ENCODE measurements at regions not wholly inside any gene's neighbourhood (a gene's known extent, or its start where the extent isn't known, plus 50 kb on each side); places are given as distances from the start of the nearest gene placed in this dataset.

DNA sequence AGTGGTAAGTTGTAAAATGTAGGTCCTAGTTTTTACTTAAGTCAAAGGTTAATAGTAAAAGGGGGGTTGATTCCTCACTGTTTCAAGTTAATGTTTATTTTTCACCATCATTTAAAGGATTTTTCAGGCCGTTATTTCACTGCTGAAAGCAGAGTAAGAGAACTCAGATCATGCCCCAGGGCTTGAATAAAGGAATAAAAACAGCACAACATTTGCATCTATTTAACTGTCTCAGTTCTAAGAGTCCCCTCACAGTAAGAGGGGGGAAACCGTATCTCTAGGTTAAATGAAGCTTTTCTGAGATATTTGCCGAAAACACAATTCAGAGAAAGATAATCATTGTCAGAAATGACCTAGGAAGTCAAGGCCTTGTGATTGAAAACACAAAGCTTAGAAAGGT lies 138.2 kb upstream of the KCTD1 start:
- H3K4me1 Mint-ChIP-seq = no peaks in the 10 kb centered on the region
- H3K36me3 Mint-ChIP-seq = no peaks in the 10 kb centered on the region
- no peaks in the 10 kb centered on the region for H3K9me3 ChIP-seq (ENCODE audit: low read length)
- H3K9me3 Mint-ChIP-seq = no peaks in the 10 kb centered on the region
- no peaks in the 10 kb centered on the region for H3K27me3 ChIP-seq (ENCODE audit: insufficient read depth, low read length, poor library complexity, severe bottlenecking)
- no peak for DNase-seq
- H3K4me3 ChIP-seq (ENCODE audit: low read length) = no peak overlapping the region
- H3K4me3 Mint-ChIP-seq = no peak overlapping the region
- no peak overlapping the region for H3K27ac ChIP-seq (ENCODE audit: low read depth, low read length)
- no peak overlapping the region for H3K27ac Mint-ChIP-seq
- H3K27me3 Mint-ChIP-seq = no peaks in the 10 kb centered on the region
- H3K4me1 ChIP-seq (ENCODE audit: insufficient read depth, low read length) = no peaks in the 10 kb centered on the region
- ChIA-PET POLR2A (no interaction called here), CTCF (no interaction called here)
- H3K36me3 ChIP-seq (ENCODE audit: insufficient read depth, low read length) = no peaks in the 10 kb centered on the region

DNA sequence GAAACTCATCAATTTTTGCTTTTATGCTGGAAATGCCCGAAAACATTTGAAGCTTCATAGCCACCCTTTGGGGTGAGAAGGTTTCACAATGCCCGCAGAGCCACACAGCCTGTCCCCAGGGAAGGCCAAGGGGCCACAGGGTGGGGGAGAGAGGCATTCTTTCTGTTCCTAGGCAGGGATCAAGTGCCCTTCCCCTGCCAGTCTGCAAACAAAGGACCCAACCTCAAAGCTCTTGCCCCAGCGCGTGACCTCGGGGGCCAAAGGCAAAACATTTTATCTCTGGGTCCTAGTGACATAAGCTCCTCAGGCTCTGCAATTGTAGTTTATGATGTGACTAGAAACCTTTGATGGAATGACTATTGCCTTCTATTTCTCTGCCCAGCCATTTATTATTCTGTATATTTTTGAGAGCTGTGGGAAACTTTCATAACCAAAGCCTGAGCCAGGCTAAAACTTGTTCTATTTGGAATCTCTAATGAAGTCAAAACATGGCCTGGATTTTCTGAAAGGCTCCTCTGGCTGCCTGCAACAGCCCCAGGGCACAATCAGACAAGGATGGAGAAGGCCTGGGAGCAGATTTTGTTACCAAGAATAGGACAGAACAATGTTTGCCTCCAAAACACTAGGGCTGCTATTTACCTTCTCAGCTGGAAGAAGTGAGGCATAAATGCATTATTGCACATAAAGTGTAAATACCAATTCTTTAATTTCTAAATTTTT lies 137.2 kb upstream of the KCTD1 start:
- no peaks in the 10 kb centered on the region for H3K4me1 ChIP-seq (ENCODE audit: insufficient read depth, low read length)
- H3K27me3 ChIP-seq (ENCODE audit: insufficient read depth, low read length, poor library complexity, severe bottlenecking) = no peaks in the 10 kb centered on the region
- no peaks in the 10 kb centered on the region for H3K27me3 Mint-ChIP-seq
- no peaks in the 10 kb centered on the region for H3K36me3 ChIP-seq (ENCODE audit: insufficient read depth, low read length)
- no peaks in the 10 kb centered on the region for H3K4me1 Mint-ChIP-seq
- H3K4me3 Mint-ChIP-seq = no peak overlapping the region
- H3K9me3 ChIP-seq (ENCODE audit: low read length) = no peaks in the 10 kb centered on the region
- H3K27ac Mint-ChIP-seq = no peak overlapping the region
- no peaks in the 10 kb centered on the region for H3K36me3 Mint-ChIP-seq
- no peaks in the 10 kb centered on the region for H3K9me3 Mint-ChIP-seq
- H3K4me3 ChIP-seq (ENCODE audit: low read length) = no peak overlapping the region
- ChIA-PET CTCF (no interaction called here), POLR2A (no interaction called here)
- H3K27ac ChIP-seq (ENCODE audit: low read depth, low read length) = no peak overlapping the region
- no peak for DNase-seq

- Histone ChIP-seq H3K36me3 (ENCODE audit: insufficient read depth, low read length) (no peaks in the 10 kb centered on the region), H3K27ac (ENCODE audit: low read depth, low read length) (no peak overlapping the region), H3K4me1 (ENCODE audit: insufficient read depth, low read length) (no peaks in the 10 kb centered on the region), H3K27me3 (ENCODE audit: insufficient read depth, low read length, poor library complexity, severe bottlenecking) (no peaks in the 10 kb centered on the region), H3K4me3 (ENCODE audit: low read length) (no peak overlapping the region), H3K9me3 (ENCODE audit: low read length) (no peaks in the 10 kb centered on the region)
- CTCF ChIA-PET = no interaction called here
- Mint-ChIP-seq H3K4me3 (no peak overlapping the region), H3K4me1 (no peaks in the 10 kb centered on the region), H3K27me3 (peaks cover 0 to 5% of the 10 kb centered on the region in 2 donors), H3K36me3 (no peaks in the 10 kb centered on the region), H3K9me3 (peaks cover 0 to 13% (median 0%) of the 10 kb centered on the region in 5 donors), H3K27ac (no peak overlapping the region)
- POLR2A ChIA-PET = no interaction called here
- DNase-seq = no peak
Observed at GRCh38 chr18:26677957-26678356, 129.6 kb upstream of the KCTD1 start.

DNA sequence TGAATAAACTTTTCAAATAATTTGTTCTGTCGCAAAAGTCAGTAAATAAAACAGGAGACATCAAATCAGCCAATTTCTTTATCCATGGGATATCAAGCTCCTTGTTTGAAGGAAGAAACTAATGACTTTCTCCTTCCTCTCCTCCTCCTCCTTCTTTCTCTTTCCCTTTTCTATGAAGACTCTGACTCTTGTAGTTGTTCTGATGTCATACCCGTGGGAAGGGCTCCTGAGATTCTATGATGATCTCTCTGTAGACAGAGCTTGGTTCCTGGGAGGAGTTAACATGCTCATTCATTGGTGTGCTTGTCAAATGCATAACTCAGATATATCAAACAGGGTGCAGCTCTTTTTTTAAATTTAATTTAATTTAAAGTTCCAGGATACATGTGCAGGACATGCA lies 118.7 kb upstream of the KCTD1 start:
- H3K4me1 ChIP-seq (ENCODE audit: insufficient read depth, low read length) = no peaks in the 10 kb centered on the region
- H3K27ac ChIP-seq (ENCODE audit: low read depth, low read length) = no peak overlapping the region
- POLR2A ChIA-PET = no interaction called here
- Mint-ChIP-seq H3K4me3 (no peak overlapping the region), H3K9me3 (peaks cover 0 to 4% (median 0%) of the 10 kb centered on the region in 5 donors), H3K4me1 (no peaks in the 10 kb centered on the region), H3K27me3 (peaks cover 0 to 4% of the 10 kb centered on the region in 2 donors), H3K36me3 (no peaks in the 10 kb centered on the region), H3K27ac (no peak overlapping the region)
- CTCF ChIA-PET = no interaction called here
- H3K9me3 ChIP-seq (ENCODE audit: low read length) = no peaks in the 10 kb centered on the region
- H3K4me3 ChIP-seq (ENCODE audit: low read length) = no peak overlapping the region
- no peaks in the 10 kb centered on the region for H3K36me3 ChIP-seq (ENCODE audit: insufficient read depth, low read length)
- H3K27me3 ChIP-seq (ENCODE audit: insufficient read depth, low read length, poor library complexity, severe bottlenecking) = no peaks in the 10 kb centered on the region
- no peak for DNase-seq

GRCh38 chr18:26662996-26663395 lies 114.6 kb upstream of the KCTD1 start:
- H3K4me1 Mint-ChIP-seq = no peaks in the 10 kb centered on the region
- H3K27ac ChIP-seq (ENCODE audit: low read depth, low read length) = no peak overlapping the region
- H3K9me3 Mint-ChIP-seq = peaks cover 0 to 4% (median 0%) of the 10 kb centered on the region in 5 donors
- no peak for DNase-seq
- H3K4me3 ChIP-seq (ENCODE audit: low read length) = no peak overlapping the region
- no peaks in the 10 kb centered on the region for H3K4me1 ChIP-seq (ENCODE audit: insufficient read depth, low read length)
- H3K27me3 ChIP-seq (ENCODE audit: insufficient read depth, low read length, poor library complexity, severe bottlenecking) = peaks cover 3% of the 10 kb centered on the region
- no peaks in the 10 kb centered on the region for H3K36me3 ChIP-seq (ENCODE audit: insufficient read depth, low read length)
- peaks cover 10 to 29% of the 10 kb centered on the region in 2 donors for H3K27me3 Mint-ChIP-seq
- H3K9me3 ChIP-seq (ENCODE audit: low read length) = no peaks in the 10 kb centered on the region
- H3K4me3 Mint-ChIP-seq = no peak overlapping the region
- ChIA-PET POLR2A (no interaction called here), CTCF (no interaction called here)
- peaks cover 0 to 2% (median 0%) of the 10 kb centered on the region in 3 donors for H3K36me3 Mint-ChIP-seq
- no peak overlapping the region for H3K27ac Mint-ChIP-seq

DNA sequence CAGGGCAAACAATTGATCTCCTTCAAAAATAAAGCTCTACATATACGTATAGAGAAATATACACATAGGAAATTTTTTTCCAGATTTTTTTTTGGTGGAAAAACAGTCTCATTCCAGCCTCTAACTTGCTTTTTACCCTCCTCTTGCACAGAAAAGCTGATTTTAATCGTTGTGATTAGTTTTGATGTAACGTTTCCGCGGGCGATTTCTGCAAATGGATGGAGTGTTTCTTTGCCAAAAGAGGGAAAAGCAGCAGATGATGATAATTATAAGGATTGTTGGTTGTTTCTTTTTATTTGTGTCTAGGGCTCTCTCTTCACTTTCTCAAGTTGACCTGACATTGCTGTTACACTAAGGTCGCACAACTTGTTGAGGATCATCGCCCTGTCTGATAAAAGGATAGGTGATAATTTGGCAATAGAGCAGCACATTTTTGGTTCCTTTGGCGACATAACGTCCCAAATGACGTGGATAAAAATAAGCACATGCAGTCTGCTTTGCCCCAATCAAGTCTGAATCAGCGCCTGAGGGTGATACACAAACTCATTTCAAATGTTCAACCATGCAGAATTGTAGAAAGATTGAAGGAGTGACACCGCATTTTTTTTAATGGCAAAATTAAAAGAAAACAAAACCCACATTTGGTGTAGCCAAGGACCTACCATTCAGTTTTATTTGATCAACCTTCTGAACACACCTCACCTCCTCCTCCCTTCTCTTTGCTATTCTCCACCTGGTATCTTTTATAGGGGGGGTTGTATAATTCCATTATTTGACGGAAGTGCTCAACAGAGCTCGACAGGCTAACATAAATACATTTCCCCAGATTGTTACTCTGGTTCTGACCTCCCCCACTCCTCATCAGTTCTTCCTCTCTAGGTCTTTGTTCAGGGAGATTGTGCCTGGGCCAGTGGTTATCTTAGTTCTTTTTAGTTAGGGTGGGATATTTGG lies 109.6 kb upstream of the KCTD1 start:
- Mint-ChIP-seq H3K27me3 (peaks cover 37 to 63% of the 10 kb centered on the region in 2 donors), H3K4me1 (peaks cover 7 to 15% (median 13%) of the 10 kb centered on the region in 3 donors), H3K9me3 (peaks cover 0 to 4% (median 0%) of the 10 kb centered on the region in 5 donors), H3K4me3 (peak overlapping the region in 5 of 7 donors; percentile 60 to 79 (median 67)), H3K27ac (peak overlapping the region in 1 of 8 donors; percentile 48), H3K36me3 (peaks cover 0 to 4% (median 0%) of the 10 kb centered on the region in 3 donors)
- Histone ChIP-seq H3K36me3 (ENCODE audit: insufficient read depth, low read length) (no peaks in the 10 kb centered on the region), H3K27ac (ENCODE audit: low read depth, low read length) (no peak overlapping the region), H3K9me3 (ENCODE audit: low read length) (no peaks in the 10 kb centered on the region), H3K4me1 (ENCODE audit: insufficient read depth, low read length) (no peaks in the 10 kb centered on the region), H3K4me3 (ENCODE audit: low read length) (no peak overlapping the region), H3K27me3 (ENCODE audit: insufficient read depth, low read length, poor library complexity, severe bottlenecking) (peaks cover 14% of the 10 kb centered on the region)
- POLR2A ChIA-PET = no interaction called here
- CTCF ChIA-PET = no interaction called here
- no peak for DNase-seq

DNA sequence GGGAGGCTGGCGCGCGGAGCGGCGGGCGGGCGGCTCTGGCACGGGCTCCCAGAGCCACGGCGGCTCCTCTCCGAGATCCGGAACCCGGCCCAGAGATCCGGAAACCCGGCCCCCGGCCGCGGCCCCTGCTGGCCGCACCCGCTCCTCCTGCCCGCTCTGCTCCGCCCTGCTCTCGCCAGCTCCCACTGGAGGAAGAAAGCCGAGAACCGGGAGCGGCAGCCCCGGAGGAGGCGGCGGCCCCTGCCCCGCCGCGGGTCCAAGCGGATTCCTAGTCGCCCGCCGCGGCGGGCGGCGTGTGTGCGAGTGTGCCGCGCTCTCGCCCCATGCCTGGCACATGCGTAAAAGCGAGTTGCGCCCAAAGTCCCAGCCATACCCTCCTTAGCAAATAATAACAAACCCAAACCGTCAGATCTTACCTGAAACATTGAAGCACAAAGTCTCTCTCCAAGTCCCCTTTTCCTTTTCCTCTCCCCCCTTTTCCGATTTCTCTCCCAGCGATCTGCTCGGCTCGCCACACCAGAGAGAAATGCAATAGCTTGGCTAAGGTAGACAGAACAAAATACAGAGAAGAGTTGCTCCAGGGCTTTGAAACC lies 108.7 kb upstream of the KCTD1 start:
- H3K4me3 Mint-ChIP-seq = peak overlapping the region in 5 of 7 donors; percentile 60 to 79 (median 67)
- no peaks in the 10 kb centered on the region for H3K9me3 ChIP-seq (ENCODE audit: low read length)
- H3K36me3 Mint-ChIP-seq = peaks cover 0 to 4% (median 0%) of the 10 kb centered on the region in 3 donors
- peaks cover 40 to 71% of the 10 kb centered on the region in 2 donors for H3K27me3 Mint-ChIP-seq
- H3K4me1 Mint-ChIP-seq = peaks cover 7 to 15% (median 13%) of the 10 kb centered on the region in 3 donors
- no peaks in the 10 kb centered on the region for H3K36me3 ChIP-seq (ENCODE audit: insufficient read depth, low read length)
- no peak overlapping the region for H3K27ac ChIP-seq (ENCODE audit: low read depth, low read length)
- H3K4me3 ChIP-seq (ENCODE audit: low read length) = no peak overlapping the region
- ChIA-PET POLR2A (no interaction called here), CTCF (no interaction called here)
- H3K4me1 ChIP-seq (ENCODE audit: insufficient read depth, low read length) = no peaks in the 10 kb centered on the region
- H3K27ac Mint-ChIP-seq = peak overlapping the region in 1 of 8 donors; percentile 48
- peaks cover 14% of the 10 kb centered on the region for H3K27me3 ChIP-seq (ENCODE audit: insufficient read depth, low read length, poor library complexity, severe bottlenecking)
- DNase-seq = no peak
- H3K9me3 Mint-ChIP-seq = peaks cover 0 to 4% (median 0%) of the 10 kb centered on the region in 5 donors

- H3K27ac ChIP-seq (ENCODE audit: low read depth, low read length) = no peak overlapping the region
- Mint-ChIP-seq H3K9me3 (peaks cover 0 to 4% (median 0%) of the 10 kb centered on the region in 5 donors), H3K4me3 (no peak overlapping the region), H3K36me3 (peaks cover 0 to 4% (median 0%) of the 10 kb centered on the region in 3 donors), H3K27me3 (peaks cover 41 to 72% of the 10 kb centered on the region in 2 donors), H3K27ac (no peak overlapping the region), H3K4me1 (peaks cover 7 to 15% (median 13%) of the 10 kb centered on the region in 3 donors)
- no peaks in the 10 kb centered on the region for H3K9me3 ChIP-seq (ENCODE audit: low read length)
- no peaks in the 10 kb centered on the region for H3K36me3 ChIP-seq (ENCODE audit: insufficient read depth, low read length)
- no peak overlapping the region for H3K4me3 ChIP-seq (ENCODE audit: low read length)
- ChIA-PET POLR2A (no interaction called here), CTCF (no interaction called here)
- H3K27me3 ChIP-seq (ENCODE audit: insufficient read depth, low read length, poor library complexity, severe bottlenecking) = peaks cover 14% of the 10 kb centered on the region
- no peak for DNase-seq
- no peaks in the 10 kb centered on the region for H3K4me1 ChIP-seq (ENCODE audit: insufficient read depth, low read length)
Observed at GRCh38 chr18:26656431-26656943, 108.1 kb upstream of the KCTD1 start.
